ENCODE measurements at regions not wholly inside any gene's neighbourhood (a gene's known extent, or its start where the extent isn't known, plus 50 kb on each side); places are given as distances from the start of the nearest gene placed in this dataset.

- DNase-seq (ENCODE audit: extremely low spot score, unreplicated experiment) = no peak
- peaks cover 7% of the 10 kb centered on the region for H3K27me3 Mint-ChIP-seq
- no peak for TF ChIP-seq CTCF (conservative IDR thresholded peaks at IDR 0.05)
- no peak overlapping the region for H3K4me3 Mint-ChIP-seq
- H3K9me3 Mint-ChIP-seq = no peaks in the 10 kb centered on the region
- no peaks in the 10 kb centered on the region for H3K4me1 Mint-ChIP-seq (ENCODE audit: unreplicated experiment)
- H3K36me3 Mint-ChIP-seq = no peaks in the 10 kb centered on the region
- no peak overlapping the region for H3K27ac Mint-ChIP-seq
These were observed 145.3 kb downstream of the SP3 start for GRCh38 chr2:173819852-173820251.

- no peak for DNase-seq (ENCODE audit: extremely low spot score, unreplicated experiment)
- no peaks in the 10 kb centered on the region for H3K4me1 Mint-ChIP-seq (ENCODE audit: unreplicated experiment)
- no peaks in the 10 kb centered on the region for H3K36me3 Mint-ChIP-seq
- H3K27ac Mint-ChIP-seq = no peak overlapping the region
- no peaks in the 10 kb centered on the region for H3K9me3 Mint-ChIP-seq
- H3K27me3 Mint-ChIP-seq = peaks cover 4% of the 10 kb centered on the region
- H3K4me3 Mint-ChIP-seq = no peak overlapping the region
- TF ChIP-seq CTCF (conservative IDR thresholded peaks at IDR 0.05) = no peak
These were observed 143.7 kb downstream of the SP3 start for GRCh38 chr2:173821451-173821850.

- Mint-ChIP-seq H3K4me1 (ENCODE audit: unreplicated experiment) (no peaks in the 10 kb centered on the region), H3K36me3 (no peaks in the 10 kb centered on the region), H3K27me3 (peaks cover 7% of the 10 kb centered on the region), H3K4me3 (no peak overlapping the region), H3K9me3 (no peaks in the 10 kb centered on the region), H3K27ac (no peak overlapping the region)
- no peak for DNase-seq (ENCODE audit: extremely low spot score, unreplicated experiment)
- no peak for TF ChIP-seq CTCF (conservative IDR thresholded peaks at IDR 0.05)
These were observed 142.2 kb downstream of the SP3 start for GRCh38 chr2:173822889-173823542.

GRCh38 chr2:173823543-173823939 is 141.6 kb downstream of the SP3 start:
- H3K27me3 Mint-ChIP-seq = peaks cover 7% of the 10 kb centered on the region
- H3K4me1 Mint-ChIP-seq (ENCODE audit: unreplicated experiment) = no peaks in the 10 kb centered on the region
- no peak overlapping the region for H3K27ac Mint-ChIP-seq
- TF ChIP-seq CTCF (conservative IDR thresholded peaks at IDR 0.05) = no peak
- H3K4me3 Mint-ChIP-seq = no peak overlapping the region
- H3K36me3 Mint-ChIP-seq = no peaks in the 10 kb centered on the region
- DNase-seq (ENCODE audit: extremely low spot score, unreplicated experiment) = no peak
- no peaks in the 10 kb centered on the region for H3K9me3 Mint-ChIP-seq

GRCh38 chr2:173828189-173829142 is 136.7 kb downstream of the SP3 start:
- Mint-ChIP-seq H3K9me3 (no peaks in the 10 kb centered on the region), H3K36me3 (no peaks in the 10 kb centered on the region), H3K4me3 (no peak overlapping the region), H3K27ac (no peak overlapping the region), H3K4me1 (ENCODE audit: unreplicated experiment) (peaks cover 12% of the 10 kb centered on the region), H3K27me3 (peaks cover 3% of the 10 kb centered on the region)
- no peak for DNase-seq (ENCODE audit: extremely low spot score, unreplicated experiment)
- no peak for TF ChIP-seq CTCF (conservative IDR thresholded peaks at IDR 0.05)

All from type B pancreatic cell (in vitro differentiated cells).